A673 (cell line): ENCODE measurements at regions not wholly inside any gene's neighbourhood (a gene's known extent, or its start where the extent isn't known, plus 50 kb on each side); places are given as distances from the start of the nearest gene placed in this dataset.

Experiments
- BruUV-seq: library from RNA; stranded (reverse); fragments of 400-500 nt; replicated peaks from 2 replicates; lab custom pipeline; 2021; lab: Mats Ljungman, UMichigan
- CTCF ChIA-PET: fragments of 300-600 bp; sonication (Branson Sonifier 250); formaldehyde crosslinking; loops from one replicate; lab custom pipeline; 2022; ENCODE audit warnings: antibody characterized with exemption; lab: Charles Lee
- POLR2A ChIA-PET: fragments of 300-600 bp; sonication (Branson Sonifier 250); formaldehyde crosslinking; loops from one replicate; lab custom pipeline; 2022; ENCODE audit warnings: antibody characterized with exemption; ENCODE audit not compliant: low non-redundant PET; lab: Charles Lee
- DNase-seq: peaks from one replicate; pipeline ENCODE4 v3.0.0-alpha.2; 2015; ENCODE audit warnings: low spot score
- H3K27ac ChIP-seq: fragments of 200-600 bp; sonication (generic); 2 replicates; pipeline ENCODE4 v1.5.1; 2016; ENCODE audit warnings: mixed run types, low read depth, mild to moderate bottlenecking, mixed read lengths, antibody characterized with exemption, low read length; ENCODE audit not compliant: poor library complexity, severe bottlenecking
- H3K27me3 ChIP-seq: fragments of 200-600 bp; sonication (generic); replicated peaks from 2 replicates; pipeline ENCODE4 v1.6.1; 2017; ENCODE audit warnings: mixed run types, low read depth, mild to moderate bottlenecking, mixed read lengths, antibody characterized with exemption, low read length; ENCODE audit not compliant: insufficient read depth, poor library complexity
- H3K36me3 ChIP-seq: fragments of 200-600 bp; sonication (generic); 2 replicates; pipeline ENCODE4 v1.6.1; 2016; ENCODE audit warnings: mixed run types, mild to moderate bottlenecking, mixed read lengths, antibody characterized with exemption, low read length; ENCODE audit not compliant: insufficient read depth, poor library complexity, severe bottlenecking
- H3K4me1 ChIP-seq: fragments of 200-600 bp; sonication (generic); 2 replicates; pipeline ENCODE4 v1.6.1; 2017; ENCODE audit warnings: mixed run types, mild to moderate bottlenecking, mixed read lengths, antibody characterized with exemption, low read length; ENCODE audit not compliant: insufficient read depth, poor library complexity, severe bottlenecking
- H3K4me3 ChIP-seq: fragments of 200-600 bp; sonication (generic); 2 replicates; pipeline ENCODE4 v1.5.1; 2016; ENCODE audit warnings: low read depth, mixed run types, mild to moderate bottlenecking, mixed read lengths, low read length; ENCODE audit not compliant: poor library complexity, severe bottlenecking
- H3K9me3 ChIP-seq: fragments of 200-600 bp; sonication (generic); 2 replicates; pipeline ENCODE4 v1.6.1; 2016; ENCODE audit warnings: mixed run types, low read depth, mild to moderate bottlenecking, mixed read lengths, antibody characterized with exemption, low read length; ENCODE audit not compliant: poor library complexity, severe bottlenecking
- EZH2 ChIP-seq: fragments of 200-600 bp; sonication (generic); IDR thresholded peaks from 2 replicates; pipeline ENCODE4 v1.6.1; 2017; ENCODE audit warnings: borderline replicate concordance, low read depth, mild to moderate bottlenecking, mixed read lengths, antibody characterized with exemption, low read length; ENCODE audit not compliant: poor library complexity, severe bottlenecking
- intact Hi-C: fragments of 100-400 bp; cut with micrococcal nuclease; formaldehyde crosslinking; loops from one replicate; pipeline ENCODE4 v1.10.0; 2022; ENCODE audit not compliant: unreplicated experiment
- TF ChIP-seq, protein P1 (sequence below): fragments of 300-800, 200-600 bp; sonication (generic); conservative IDR thresholded peaks from 2 replicates; pipeline ENCODE4 v1.5.1; 2017; ENCODE audit warnings: low read depth, mild to moderate bottlenecking, antibody characterized with exemption, low read length, moderate library complexity, mixed read lengths

DNA sequence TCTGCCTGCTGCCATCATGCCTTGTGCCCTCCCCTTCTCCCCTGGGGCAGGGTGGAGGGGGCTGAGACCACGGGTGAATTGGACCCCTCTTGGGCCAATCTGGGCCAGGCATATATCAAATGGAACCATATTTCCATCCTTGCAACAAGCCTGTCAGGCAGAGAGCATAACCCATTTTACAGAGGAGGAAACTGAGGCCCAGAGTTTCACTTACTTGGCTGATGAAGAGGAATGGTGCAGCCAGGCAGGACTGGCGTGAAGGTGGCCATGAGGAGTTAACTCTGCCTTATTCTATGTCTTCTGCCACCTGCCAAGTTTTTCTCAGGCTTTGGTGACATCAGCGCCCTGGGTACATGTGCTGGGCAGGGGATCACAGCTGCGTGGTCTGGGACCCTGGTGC is 155.5 kb upstream of the PCBD1 start:
- CTCF ChIA-PET = no interaction called here
- Histone ChIP-seq H3K27ac (no peak overlapping the region), H3K36me3 (no peaks in the 10 kb centered on the region), H3K4me3 (no peak overlapping the region), H3K9me3 (no peaks in the 10 kb centered on the region), H3K4me1 (no peaks in the 10 kb centered on the region), H3K27me3 (no peaks in the 10 kb centered on the region)
- DNase-seq = no peak
- TF ChIP-seq EZH2 = no peak
- TF ChIP-seq, protein P1, sequence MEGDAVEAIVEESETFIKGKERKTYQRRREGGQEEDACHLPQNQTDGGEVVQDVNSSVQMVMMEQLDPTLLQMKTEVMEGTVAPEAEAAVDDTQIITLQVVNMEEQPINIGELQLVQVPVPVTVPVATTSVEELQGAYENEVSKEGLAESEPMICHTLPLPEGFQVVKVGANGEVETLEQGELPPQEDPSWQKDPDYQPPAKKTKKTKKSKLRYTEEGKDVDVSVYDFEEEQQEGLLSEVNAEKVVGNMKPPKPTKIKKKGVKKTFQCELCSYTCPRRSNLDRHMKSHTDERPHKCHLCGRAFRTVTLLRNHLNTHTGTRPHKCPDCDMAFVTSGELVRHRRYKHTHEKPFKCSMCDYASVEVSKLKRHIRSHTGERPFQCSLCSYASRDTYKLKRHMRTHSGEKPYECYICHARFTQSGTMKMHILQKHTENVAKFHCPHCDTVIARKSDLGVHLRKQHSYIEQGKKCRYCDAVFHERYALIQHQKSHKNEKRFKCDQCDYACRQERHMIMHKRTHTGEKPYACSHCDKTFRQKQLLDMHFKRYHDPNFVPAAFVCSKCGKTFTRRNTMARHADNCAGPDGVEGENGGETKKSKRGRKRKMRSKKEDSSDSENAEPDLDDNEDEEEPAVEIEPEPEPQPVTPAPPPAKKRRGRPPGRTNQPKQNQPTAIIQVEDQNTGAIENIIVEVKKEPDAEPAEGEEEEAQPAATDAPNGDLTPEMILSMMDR = no peak
- intact Hi-C loops = no loop called here
- no TSS peak for BruUV-seq
- POLR2A ChIA-PET = no interaction called here

DNA sequence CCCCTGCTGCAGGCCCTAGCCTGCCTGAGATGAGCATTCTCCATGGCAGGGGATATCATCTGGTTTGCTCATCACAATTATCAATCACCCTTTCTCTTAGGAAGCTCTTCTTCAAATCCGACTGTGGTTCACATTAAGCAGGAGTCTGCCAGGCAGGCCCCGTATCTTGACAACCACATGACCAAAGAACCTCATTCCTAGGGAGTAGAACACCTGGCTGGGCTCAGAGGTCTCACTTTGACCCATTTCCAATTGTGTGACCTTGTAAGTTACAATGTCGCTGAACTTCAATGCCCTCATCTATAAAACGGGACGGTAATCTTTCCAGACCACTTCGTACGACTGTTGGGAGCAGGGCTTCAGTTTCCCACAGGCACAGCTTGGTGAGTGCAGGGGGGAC is 156.4 kb upstream of the PCBD1 start:
- intact Hi-C loops = no loop called here
- no peaks in the 10 kb centered on the region for H3K4me1 ChIP-seq
- no peak overlapping the region for H3K4me3 ChIP-seq
- no peak for DNase-seq
- no peaks in the 10 kb centered on the region for H3K36me3 ChIP-seq
- TF ChIP-seq EZH2 = no peak
- TF ChIP-seq, protein P1 = no peak
- CTCF ChIA-PET = no interaction called here
- POLR2A ChIA-PET = no interaction called here
- no peaks in the 10 kb centered on the region for H3K27me3 ChIP-seq
- H3K27ac ChIP-seq = no peak overlapping the region
- no TSS peak for BruUV-seq
- no peaks in the 10 kb centered on the region for H3K9me3 ChIP-seq

- Histone ChIP-seq H3K4me1 (no peaks in the 10 kb centered on the region), H3K27me3 (no peaks in the 10 kb centered on the region), H3K9me3 (no peaks in the 10 kb centered on the region), H3K27ac (no peak overlapping the region), H3K4me3 (no peak overlapping the region), H3K36me3 (no peaks in the 10 kb centered on the region)
- ChIA-PET CTCF (no interaction called here), POLR2A (no interaction called here)
- DNase-seq = no peak
- TF ChIP-seq, protein P1 = no peak
- TF ChIP-seq EZH2 = no peak
- intact Hi-C loops = no loop called here
- no TSS peak for BruUV-seq
These were observed 156.9 kb upstream of the PCBD1 start for GRCh38 chr10:71045204-71045809.
